ENCODE measurements at regions not wholly inside any gene's neighbourhood (a gene's known extent, or its start where the extent isn't known, plus 50 kb on each side); places are given as distances from the start of the nearest gene placed in this dataset.

GRCh38 chr18:39460136-39460535 lies 1894.5 kb upstream of the CELF4 start:
- intact Hi-C loops (cut with DNase I): no loop called here
- DNase-seq (no peak), ATAC-seq (no peak)
- TF ChIP-seq POLR2A (IDR thresholded peaks at IDR 0.05): no peak
- no peak for TF ChIP-seq CTCF (IDR thresholded peaks at IDR 0.05)
- Histone ChIP-seq H3K36me3 (no peaks in the 10 kb centered on the region), H3K9me3 (no peaks in the 10 kb centered on the region), H3K27me3 (no peaks in the 10 kb centered on the region), H3K4me3 (no peak overlapping the region), H3K4me1 (peaks cover 0 to 2% (median 0%) of the 10 kb centered on the region in 12 donors), H3K27ac (no peak overlapping the region)

- Histone ChIP-seq H3K9me3 (no peaks in the 10 kb centered on the region), H3K4me1 (peaks cover 0 to 18% (median 6%) of the 10 kb centered on the region in 12 donors), H3K36me3 (no peaks in the 10 kb centered on the region), H3K27ac (peak overlapping the region in 1 of 12 donors; percentile 35), H3K27me3 (no peaks in the 10 kb centered on the region), H3K4me3 (no peak overlapping the region)
- DNase-seq (peak in 1 of 5 donors; percentile 20), ATAC-seq (no peak)
- TF ChIP-seq POLR2A (IDR thresholded peaks at IDR 0.05) (no peak), CTCF (IDR thresholded peaks at IDR 0.05) (no peak)
- intact Hi-C loops (cut with DNase I): no loop called here
Measured at GRCh38 chr18:39455285-39455684, 1889.7 kb upstream of the CELF4 start.

- 64 to 73% (median 66%) methylated on average over 1 of the region's 1 CpG for WGBS, 4 donors
- peaks cover 0 to 18% (median 6%) of the 10 kb centered on the region in 12 donors for H3K4me1 ChIP-seq
- H3K9me3 ChIP-seq: no peaks in the 10 kb centered on the region
- DNase-seq: no peak
- no peak for TF ChIP-seq CTCF (IDR thresholded peaks at IDR 0.05)
- TF ChIP-seq POLR2A (IDR thresholded peaks at IDR 0.05): no peak
- H3K27ac ChIP-seq: peak overlapping the region in 2 of 12 donors; percentile 8 to 35
- H3K4me3 ChIP-seq: no peak overlapping the region
- H3K27me3 ChIP-seq: no peaks in the 10 kb centered on the region
- intact Hi-C loops (cut with DNase I): no loop called here
- no peak for ATAC-seq
- no peaks in the 10 kb centered on the region for H3K36me3 ChIP-seq
Measured at GRCh38 chr18:39454866-39455265, 1889.3 kb upstream of the CELF4 start.

GRCh38 chr18:39453882-39454281 lies 1888.3 kb upstream of the CELF4 start:
- peak in 3 of 5 donors; percentile 35 to 52 (median 51) for DNase-seq
- intact Hi-C loops (cut with DNase I): no loop called here
- peaks cover 0 to 18% (median 6%) of the 10 kb centered on the region in 12 donors for H3K4me1 ChIP-seq
- H3K27ac ChIP-seq: peak overlapping the region in 3 of 12 donors; percentile 8 to 35 (median 10)
- H3K27me3 ChIP-seq: no peaks in the 10 kb centered on the region
- H3K4me3 ChIP-seq: peak overlapping the region in 6 of 12 donors; percentile 8 to 29 (median 20)
- 0 to 2% (median 0%) methylated on average over 2 of the region's 2 CpGs for WGBS, 4 donors
- no peak for TF ChIP-seq CTCF (IDR thresholded peaks at IDR 0.05)
- no peak for TF ChIP-seq POLR2A (IDR thresholded peaks at IDR 0.05)
- peak; percentile 85 to 95 (median 88) for ATAC-seq
- H3K9me3 ChIP-seq: no peaks in the 10 kb centered on the region
- no peaks in the 10 kb centered on the region for H3K36me3 ChIP-seq
